CD4-positive, alpha-beta memory T cell (primary cell): ENCODE measurements at regions not wholly inside any gene's neighbourhood (a gene's known extent, or its start where the extent isn't known, plus 50 kb on each side); places are given as distances from the start of the nearest gene placed in this dataset.
A peak's percentile ranks its signal among the peaks of the same experiment; 100 is the strongest.

Experiments
- CTCF ChIA-PET: fragments of 350-600 bp; sonication (Branson Sonifier 250); formaldehyde crosslinking; loops from one replicate; lab custom pipeline; 2021; ENCODE audit warnings: inconsistent platforms; ENCODE audit not compliant: partially characterized antibody; lab: Charles Lee
- POLR2A ChIA-PET: fragments of 350-600 bp; sonication (Branson Sonifier 250); formaldehyde crosslinking; loops from one replicate; lab custom pipeline; 2021; ENCODE audit not compliant: partially characterized antibody; lab: Charles Lee
- DNase-seq, 5 donors: peaks; one replicate each; pipeline versions ENCODE4 v3.0.0 to v3.0.0-alpha.2; 2020 to 2022; ENCODE audit warnings: mixed read lengths in 1 of 5
- H3K27ac ChIP-seq: one replicate; pipeline ENCODE4 v1.7.0; 2013; ENCODE audit warnings: low read depth, low read length
- H3K27me3 ChIP-seq: 2 replicates; pipeline ENCODE4 v1.7.0; 2013; ENCODE audit warnings: mild to moderate bottlenecking, low read length, moderate library complexity; ENCODE audit not compliant: insufficient read depth
- H3K36me3 ChIP-seq: 2 replicates; pipeline ENCODE4 v1.7.0; 2013; ENCODE audit warnings: mild to moderate bottlenecking, low read length, moderate library complexity; ENCODE audit not compliant: insufficient read depth
- H3K4me1 ChIP-seq: 2 replicates; pipeline ENCODE4 v1.7.0; 2013; ENCODE audit warnings: mild to moderate bottlenecking, low read length, moderate library complexity; ENCODE audit not compliant: insufficient read depth
- H3K4me3 ChIP-seq, 2 donors: one replicate each; pipeline ENCODE4 v1.7.0; 2013; ENCODE audit warnings: low read length in 2 of 2, mild to moderate bottlenecking in 1 of 2
- H3K9me3 ChIP-seq, 2 donors: one replicate each; pipeline ENCODE4 v1.7.0; 2013; ENCODE audit warnings: low read length in 2 of 2, control low read depth in 1 of 2; ENCODE audit not compliant: control insufficient read depth in 1 of 2
- H3K27ac Mint-ChIP-seq, 7 donors: one replicate each; pipeline ENCODE4 v1.8.0; 2020 to 2021; ENCODE audit warnings: mixed read lengths in 7 of 7, mild to moderate bottlenecking in 6 of 7, inconsistent platforms in 3 of 7, moderate library complexity in 3 of 7
- H3K27me3 Mint-ChIP-seq, 2 donors: one replicate each; pipeline ENCODE4 v1.8.0; 2020 to 2021; ENCODE audit warnings: mixed read lengths in 2 of 2
- H3K36me3 Mint-ChIP-seq, 2 donors: one replicate each; pipeline ENCODE4 v1.8.0; 2020 to 2021; ENCODE audit warnings: mixed read lengths in 2 of 2, inconsistent platforms in 1 of 2, mild to moderate bottlenecking in 1 of 2
- H3K4me1 Mint-ChIP-seq, 4 donors: one replicate each; pipeline ENCODE4 v1.8.0; 2020 to 2021; ENCODE audit warnings: mixed read lengths in 4 of 4, mild to moderate bottlenecking in 1 of 4
- H3K4me3 Mint-ChIP-seq, 8 donors: one replicate each; pipeline ENCODE4 v1.8.0; 2020 to 2021; ENCODE audit warnings: mixed read lengths in 8 of 8, mild to moderate bottlenecking in 7 of 8, moderate library complexity in 6 of 8, inconsistent platforms in 3 of 8
- H3K9me3 Mint-ChIP-seq, 8 donors: one replicate each; pipeline ENCODE4 v1.8.0; 2020 to 2021; ENCODE audit warnings: mixed read lengths in 8 of 8, mild to moderate bottlenecking in 5 of 8, inconsistent platforms in 3 of 8, moderate library complexity in 1 of 8
- intact Hi-C: fragments of 100-400 bp; cut with micrococcal nuclease; formaldehyde crosslinking; loops from one replicate; pipeline ENCODE4 v1.15.1; 2023

GRCh38 chr1:212495766-212496494 is 63.2 kb downstream of the NENF start:
- Mint-ChIP-seq H3K36me3 (no peaks in the 10 kb centered on the region), H3K9me3 (no peaks in the 10 kb centered on the region), H3K27me3 (peaks cover 5 to 7% of the 10 kb centered on the region in 2 donors), H3K4me3 (no peak overlapping the region), H3K4me1 (no peaks in the 10 kb centered on the region), H3K27ac (peak overlapping the region in 1 of 7 donors; percentile 0)
- Histone ChIP-seq H3K4me1 (no peaks in the 10 kb centered on the region), H3K27me3 (no peaks in the 10 kb centered on the region), H3K27ac (no peak overlapping the region), H3K36me3 (no peaks in the 10 kb centered on the region), H3K4me3 (no peak overlapping the region), H3K9me3 (no peaks in the 10 kb centered on the region)
- ChIA-PET CTCF (interaction anchor here (0.8 kb wide), 1 partner anchor 18 kb away, joined by 3 read pairs; no protein-coding TSS in a partner anchor), POLR2A (no interaction called here)
- intact Hi-C loops: no loop called here
- DNase-seq: no peak

DNA sequence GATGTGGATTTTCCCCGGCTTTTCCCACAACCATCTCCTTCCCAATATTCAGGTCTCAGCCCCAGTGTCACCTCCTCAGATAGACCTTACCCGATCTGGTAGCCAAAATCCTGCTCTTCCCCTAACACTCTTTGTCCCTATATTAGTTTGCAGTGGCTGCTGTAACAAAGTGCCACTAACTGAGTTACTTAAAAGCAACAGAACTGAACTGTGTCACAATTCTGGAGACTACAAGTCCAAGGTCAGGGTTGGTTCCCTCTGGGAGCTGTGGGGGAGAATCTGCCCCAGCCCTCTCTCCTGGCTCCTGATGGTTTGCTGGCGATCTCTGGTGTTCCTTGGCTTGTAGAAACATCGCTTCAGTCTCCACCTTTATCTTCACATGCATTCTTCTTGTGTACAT is 64.0 kb downstream of the NENF start:
- Mint-ChIP-seq H3K4me1 (no peaks in the 10 kb centered on the region), H3K4me3 (no peak overlapping the region), H3K9me3 (peaks cover 0 to 2% (median 0%) of the 10 kb centered on the region in 8 donors), H3K36me3 (no peaks in the 10 kb centered on the region), H3K27ac (no peak overlapping the region), H3K27me3 (peaks cover 5 to 6% of the 10 kb centered on the region in 2 donors)
- H3K4me3 ChIP-seq: no peak overlapping the region
- no peaks in the 10 kb centered on the region for H3K4me1 ChIP-seq
- no peaks in the 10 kb centered on the region for H3K27me3 ChIP-seq
- intact Hi-C loops: no loop called here
- DNase-seq: no peak
- CTCF ChIA-PET: no interaction called here
- H3K36me3 ChIP-seq: no peaks in the 10 kb centered on the region
- no peak overlapping the region for H3K27ac ChIP-seq
- POLR2A ChIA-PET: no interaction called here
- H3K9me3 ChIP-seq: no peaks in the 10 kb centered on the region

DNA sequence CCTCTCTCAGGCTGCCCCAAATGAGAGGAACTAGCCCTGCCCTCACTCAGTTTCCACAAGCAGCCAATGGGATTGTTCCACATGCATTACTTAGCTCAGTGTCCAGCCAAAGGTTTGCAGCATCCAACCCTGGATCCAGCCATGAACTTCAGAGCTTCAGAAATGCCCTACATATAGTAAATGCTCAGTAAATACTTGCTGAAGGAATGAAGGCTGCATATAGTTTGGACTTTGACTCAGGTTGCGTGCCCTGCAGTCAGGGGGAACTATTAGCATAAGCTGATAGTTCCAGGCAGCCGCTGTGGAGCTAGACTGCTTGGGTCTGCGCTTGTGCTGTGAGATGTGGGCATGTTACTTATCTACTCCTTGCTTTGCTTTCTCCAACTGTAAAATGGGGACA is 64.8 kb downstream of the NENF start:
- intact Hi-C loops: no loop called here
- H3K27ac Mint-ChIP-seq: no peak overlapping the region
- peaks cover 4 to 5% of the 10 kb centered on the region in 2 donors for H3K27me3 Mint-ChIP-seq
- Histone ChIP-seq H3K4me1 (no peaks in the 10 kb centered on the region), H3K36me3 (no peaks in the 10 kb centered on the region), H3K9me3 (no peaks in the 10 kb centered on the region), H3K27ac (no peak overlapping the region), H3K4me3 (no peak overlapping the region), H3K27me3 (no peaks in the 10 kb centered on the region)
- ChIA-PET POLR2A (no interaction called here), CTCF (interaction anchor here (0.6 to 1.8 kb wide), 3 partner anchors 20 to 884 kb away, joined by 3 to 6 read pairs (median 4); no protein-coding TSS in a partner anchor)
- H3K4me3 Mint-ChIP-seq: no peak overlapping the region
- H3K9me3 Mint-ChIP-seq: peaks cover 0 to 2% (median 0%) of the 10 kb centered on the region in 8 donors
- H3K4me1 Mint-ChIP-seq: no peaks in the 10 kb centered on the region
- no peaks in the 10 kb centered on the region for H3K36me3 Mint-ChIP-seq
- DNase-seq: no peak

- H3K27ac Mint-ChIP-seq: no peak overlapping the region
- no peak for DNase-seq
- CTCF ChIA-PET: interaction anchor here (0.6 to 1.8 kb wide), 3 partner anchors 21 to 885 kb away, joined by 3 to 6 read pairs (median 4); no protein-coding TSS in a partner anchor
- H3K36me3 ChIP-seq: no peaks in the 10 kb centered on the region
- H3K27me3 Mint-ChIP-seq: peaks cover 4 to 5% of the 10 kb centered on the region in 2 donors
- H3K27ac ChIP-seq: no peak overlapping the region
- intact Hi-C loops: no loop called here
- H3K4me1 Mint-ChIP-seq: no peaks in the 10 kb centered on the region
- no peak overlapping the region for H3K4me3 Mint-ChIP-seq
- peaks cover 0 to 2% (median 0%) of the 10 kb centered on the region in 8 donors for H3K9me3 Mint-ChIP-seq
- no peaks in the 10 kb centered on the region for H3K27me3 ChIP-seq
- no peaks in the 10 kb centered on the region for H3K36me3 Mint-ChIP-seq
- H3K4me3 ChIP-seq: no peak overlapping the region
- POLR2A ChIA-PET: no interaction called here
- H3K4me1 ChIP-seq: no peaks in the 10 kb centered on the region
- no peaks in the 10 kb centered on the region for H3K9me3 ChIP-seq
Measured at GRCh38 chr1:212498283-212499040, 65.7 kb downstream of the NENF start.

GRCh38 chr1:212500351-212500750 is 67.6 kb downstream of the NENF start:
- H3K4me1 ChIP-seq: no peaks in the 10 kb centered on the region
- H3K4me3 ChIP-seq: no peak overlapping the region
- H3K9me3 Mint-ChIP-seq: peaks cover 0 to 2% (median 0%) of the 10 kb centered on the region in 8 donors
- intact Hi-C loops: no loop called here
- no peaks in the 10 kb centered on the region for H3K27me3 ChIP-seq
- no peak overlapping the region for H3K4me3 Mint-ChIP-seq
- H3K9me3 ChIP-seq: no peaks in the 10 kb centered on the region
- no peaks in the 10 kb centered on the region for H3K36me3 ChIP-seq
- H3K4me1 Mint-ChIP-seq: no peaks in the 10 kb centered on the region
- CTCF ChIA-PET: no interaction called here
- H3K27ac Mint-ChIP-seq: no peak overlapping the region
- POLR2A ChIA-PET: no interaction called here
- no peaks in the 10 kb centered on the region for H3K36me3 Mint-ChIP-seq
- H3K27ac ChIP-seq: no peak overlapping the region
- DNase-seq: no peak
- H3K27me3 Mint-ChIP-seq: peaks cover 4 to 8% of the 10 kb centered on the region in 2 donors

DNA sequence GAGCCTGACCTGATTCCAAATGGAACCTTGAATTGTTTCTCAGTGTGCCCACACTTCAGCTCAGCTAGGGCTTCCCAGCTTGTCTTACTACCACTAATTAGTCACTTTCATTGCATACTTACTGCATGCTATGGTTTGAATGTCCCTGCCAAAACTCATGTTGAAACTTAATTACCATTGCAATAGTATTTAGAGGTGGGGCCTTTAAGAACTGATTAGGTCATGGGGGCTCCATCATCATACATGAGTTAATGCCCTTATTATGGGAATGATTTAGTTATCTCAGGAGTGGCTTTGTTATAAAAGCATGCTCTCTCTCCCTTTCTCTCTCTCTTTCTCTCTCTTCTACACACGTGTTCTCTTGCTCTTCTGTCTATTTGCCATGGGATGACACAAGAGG is 68.3 kb downstream of the NENF start:
- H3K27ac Mint-ChIP-seq: no peak overlapping the region
- H3K36me3 ChIP-seq: no peaks in the 10 kb centered on the region
- H3K9me3 Mint-ChIP-seq: peaks cover 0 to 2% (median 0%) of the 10 kb centered on the region in 8 donors
- ChIA-PET POLR2A (no interaction called here), CTCF (no interaction called here)
- no peaks in the 10 kb centered on the region for H3K9me3 ChIP-seq
- H3K27me3 ChIP-seq: no peaks in the 10 kb centered on the region
- H3K36me3 Mint-ChIP-seq: no peaks in the 10 kb centered on the region
- no peak overlapping the region for H3K27ac ChIP-seq
- H3K27me3 Mint-ChIP-seq: peaks cover 4 to 9% of the 10 kb centered on the region in 2 donors
- H3K4me3 ChIP-seq: no peak overlapping the region
- no peaks in the 10 kb centered on the region for H3K4me1 ChIP-seq
- no peaks in the 10 kb centered on the region for H3K4me1 Mint-ChIP-seq
- no peak overlapping the region for H3K4me3 Mint-ChIP-seq
- DNase-seq: no peak
- intact Hi-C loops: no loop called here

GRCh38 chr1:212503714-212504113 is 71.0 kb downstream of the NENF start:
- CTCF ChIA-PET: interaction anchor here (1.1 to 1.8 kb wide), 2 partner anchors 26 to 27 kb away, joined by 3 to 6 read pairs; no protein-coding TSS in a partner anchor

More at GRCh38 chr1:212503714-212504113, 71.0 kb downstream of the NENF start:
- H3K36me3 ChIP-seq: no peaks in the 10 kb centered on the region
- peaks cover 1 to 8% of the 10 kb centered on the region in 2 donors for H3K27me3 Mint-ChIP-seq
- intact Hi-C loops: no loop called here
- POLR2A ChIA-PET: no interaction called here
- H3K4me1 ChIP-seq: no peaks in the 10 kb centered on the region
- H3K9me3 ChIP-seq: no peaks in the 10 kb centered on the region
- H3K27me3 ChIP-seq: no peaks in the 10 kb centered on the region
- H3K27ac ChIP-seq: no peak overlapping the region
- H3K27ac Mint-ChIP-seq: no peak overlapping the region
- H3K36me3 Mint-ChIP-seq: no peaks in the 10 kb centered on the region
- no peak overlapping the region for H3K4me3 ChIP-seq
- no peaks in the 10 kb centered on the region for H3K4me1 Mint-ChIP-seq
- DNase-seq: no peak
- H3K4me3 Mint-ChIP-seq: no peak overlapping the region
- H3K9me3 Mint-ChIP-seq: peaks cover 0 to 2% (median 0%) of the 10 kb centered on the region in 8 donors
